CD4-positive, alpha-beta T cell treated with Interleukin-1 beta for 1 hour (primary cell): ENCODE measurements at regions not wholly inside any gene's neighbourhood (a gene's known extent, or its start where the extent isn't known, plus 50 kb on each side); places are given as distances from the start of the nearest gene placed in this dataset.
A peak's percentile ranks its signal among the peaks of the same experiment; 100 is the strongest.

Experiments
- DNase-seq, 2 donors: peaks; one replicate each; pipeline ENCODE4 v3.0.0-alpha.2; 2020 to 2022

DNA sequence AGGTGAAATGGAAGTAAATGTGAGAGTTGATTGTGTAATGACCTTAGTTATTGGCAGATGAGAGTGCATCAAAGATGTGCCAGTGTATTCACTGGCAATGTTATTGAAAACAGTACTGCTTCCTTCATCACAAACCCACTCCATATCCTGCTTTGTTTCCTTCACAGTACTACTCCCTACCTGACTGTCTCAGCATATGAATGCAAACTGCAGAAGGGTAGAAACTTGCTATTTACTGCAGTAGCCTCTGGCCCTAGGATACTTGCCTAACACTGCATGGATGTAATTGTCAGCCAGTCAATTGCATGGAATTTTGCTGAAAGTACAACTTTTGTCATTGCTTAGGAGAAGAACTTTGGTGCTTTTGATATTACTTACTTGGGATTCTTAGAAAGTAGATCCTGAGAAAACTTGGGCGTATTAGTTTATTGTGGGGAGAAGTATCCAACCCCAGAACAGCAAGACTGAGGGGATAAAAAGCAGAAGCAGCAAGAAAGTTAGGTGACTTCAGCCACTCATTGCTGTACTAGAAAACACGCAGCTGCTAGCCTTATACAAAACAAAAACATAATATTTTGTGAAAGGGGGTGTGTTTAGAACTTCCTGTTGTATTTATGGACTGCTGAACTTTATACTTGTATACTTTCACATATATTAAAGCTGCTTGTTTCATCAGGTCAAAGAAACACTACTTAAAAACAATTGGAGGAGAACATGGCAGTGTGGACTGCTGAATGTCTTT lies 219.0 kb downstream of the CCNG2 start:
- DNase-seq = no peak

- DNase-seq = no peak
These were observed 219.9 kb downstream of the CCNG2 start for GRCh38 chr4:77376788-77377460.

DNA sequence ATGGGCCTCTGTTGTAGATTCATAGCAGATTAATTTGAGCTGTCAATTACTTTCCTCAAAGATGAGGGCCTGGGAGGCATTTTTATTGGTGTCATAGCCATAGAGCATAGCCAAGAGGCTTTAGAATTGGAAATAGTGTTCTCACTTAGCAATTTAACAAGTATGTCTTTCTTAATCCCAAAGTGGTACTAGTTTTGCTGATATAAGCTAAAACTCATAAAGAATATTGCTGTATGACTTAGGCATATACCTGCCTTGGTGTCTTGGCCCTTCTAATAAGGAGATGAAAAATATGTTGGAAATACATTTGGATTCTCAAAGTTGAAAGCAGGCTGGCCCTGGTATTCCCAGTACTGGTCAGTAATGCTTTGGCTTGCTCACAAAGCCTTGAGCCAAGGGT lies 221.5 kb upstream of the CXCL13 start:
- no peak for DNase-seq

DNA sequence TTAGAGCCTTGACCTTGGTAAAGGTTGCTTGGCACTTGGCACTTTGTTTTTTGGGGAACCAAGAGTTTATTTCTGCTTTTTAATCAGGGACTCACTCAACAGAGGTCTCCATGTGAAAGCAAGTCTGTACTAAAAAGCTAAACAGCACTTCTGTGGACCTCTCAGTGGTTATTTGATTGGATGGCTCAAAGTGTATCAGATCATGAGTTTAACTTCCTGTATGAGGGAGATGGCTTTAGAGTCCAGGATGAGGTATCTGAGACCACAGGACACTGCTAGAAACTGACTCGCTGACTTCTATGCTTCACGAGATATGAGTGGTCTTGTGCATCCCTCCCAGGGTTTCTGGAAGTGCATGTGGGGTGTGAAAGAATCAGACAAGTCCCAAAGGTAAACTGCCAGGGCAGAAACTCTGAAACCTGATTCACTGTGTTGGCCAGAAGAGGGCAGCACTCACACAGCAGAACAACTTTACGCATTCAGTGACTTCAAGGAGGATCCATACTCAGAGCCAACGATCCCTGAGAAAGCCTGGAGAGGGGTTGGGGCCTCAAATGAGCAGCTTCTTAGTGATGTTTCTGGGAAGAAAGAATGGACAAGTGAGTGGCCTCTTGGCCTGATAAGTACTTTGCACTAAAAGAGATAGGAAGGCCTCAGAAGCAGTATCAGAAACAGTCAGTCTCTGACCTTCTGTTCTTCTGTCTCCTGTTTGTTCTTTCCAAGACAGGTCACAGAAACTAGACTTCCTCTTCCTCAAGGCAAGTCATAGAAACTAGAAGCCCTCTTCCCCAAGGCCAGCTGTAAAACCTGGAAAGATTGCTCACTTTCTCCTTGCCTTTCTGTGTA lies 220.3 kb upstream of the CXCL13 start:
- peak; percentile 33 to 49 for DNase-seq

- DNase-seq = no peak
These were observed 211.6 kb upstream of the CXCL13 start for GRCh38 chr4:77393996-77394395.

DNA sequence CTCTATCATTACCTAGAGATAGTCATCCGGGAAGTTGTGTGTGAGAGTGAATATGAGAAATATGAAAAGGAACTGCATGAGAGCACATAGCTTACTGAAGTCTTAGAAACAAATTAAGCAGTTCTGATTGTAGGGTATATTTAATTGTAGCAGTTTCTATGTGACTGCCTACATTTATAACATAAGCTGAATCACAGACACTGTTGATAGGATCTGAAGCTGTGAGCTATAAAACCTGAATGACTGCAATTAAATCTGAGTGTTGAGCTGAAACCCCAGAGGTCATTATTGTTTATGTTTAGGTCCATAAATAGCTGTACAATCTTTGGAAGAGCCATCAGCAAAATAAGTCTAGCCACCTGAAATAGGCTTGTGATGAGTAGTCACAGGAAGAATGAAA lies 210.1 kb upstream of the CXCL13 start:
- DNase-seq = no peak

DNA sequence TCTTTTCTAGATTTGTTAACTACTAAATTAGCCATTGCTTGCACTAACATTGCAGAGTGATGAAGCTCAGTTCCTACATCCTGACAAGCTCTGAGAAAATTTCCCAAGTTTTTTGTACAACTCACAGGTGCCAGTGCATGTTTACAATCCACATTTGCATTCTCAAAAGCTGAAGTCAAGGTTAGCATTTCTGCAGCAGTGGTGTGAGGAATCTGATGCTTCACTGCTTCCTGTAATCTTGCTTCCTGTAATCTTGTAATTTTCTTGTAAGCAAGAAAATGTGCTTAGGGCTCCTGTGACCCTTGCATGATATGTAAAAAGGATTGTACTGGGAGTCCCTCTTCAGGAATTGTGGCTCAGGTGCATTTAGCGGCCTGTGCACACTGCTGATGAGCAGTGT lies 207.4 kb upstream of the CXCL13 start:
- DNase-seq = no peak

GRCh38 chr4:77399831-77400230 lies 205.8 kb upstream of the CXCL13 start:
- no peak for DNase-seq

GRCh38 chr4:77413766-77414165 lies 191.9 kb upstream of the CXCL13 start:
- DNase-seq = no peak

- no peak for DNase-seq
These were observed 189.9 kb upstream of the CXCL13 start for GRCh38 chr4:77415689-77416088.

- DNase-seq = no peak
These were observed 187.3 kb upstream of the CXCL13 start for GRCh38 chr4:77418333-77418732.

DNA sequence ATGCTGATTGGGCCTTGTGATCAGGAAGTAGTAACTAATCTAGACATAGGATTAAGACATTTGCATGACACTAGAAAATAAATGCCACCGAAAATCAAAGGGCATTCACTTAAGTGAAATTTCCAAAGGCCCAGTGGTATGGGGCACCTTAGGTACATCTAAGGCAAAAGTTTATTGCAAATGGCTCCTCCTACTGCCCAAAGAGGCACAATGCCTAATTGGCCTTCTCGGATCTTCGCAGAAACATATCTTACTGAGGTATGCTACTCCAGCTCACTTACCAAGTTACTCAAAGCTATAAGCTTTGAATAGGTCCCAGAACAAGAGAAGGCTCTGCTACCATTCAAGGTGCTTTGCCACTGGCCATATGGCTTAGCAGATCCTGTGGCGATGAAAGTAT lies 174.8 kb upstream of the CXCL13 start:
- DNase-seq = no peak

- no peak for DNase-seq
These were observed 174.1 kb upstream of the CXCL13 start for GRCh38 chr4:77431546-77431945.

DNA sequence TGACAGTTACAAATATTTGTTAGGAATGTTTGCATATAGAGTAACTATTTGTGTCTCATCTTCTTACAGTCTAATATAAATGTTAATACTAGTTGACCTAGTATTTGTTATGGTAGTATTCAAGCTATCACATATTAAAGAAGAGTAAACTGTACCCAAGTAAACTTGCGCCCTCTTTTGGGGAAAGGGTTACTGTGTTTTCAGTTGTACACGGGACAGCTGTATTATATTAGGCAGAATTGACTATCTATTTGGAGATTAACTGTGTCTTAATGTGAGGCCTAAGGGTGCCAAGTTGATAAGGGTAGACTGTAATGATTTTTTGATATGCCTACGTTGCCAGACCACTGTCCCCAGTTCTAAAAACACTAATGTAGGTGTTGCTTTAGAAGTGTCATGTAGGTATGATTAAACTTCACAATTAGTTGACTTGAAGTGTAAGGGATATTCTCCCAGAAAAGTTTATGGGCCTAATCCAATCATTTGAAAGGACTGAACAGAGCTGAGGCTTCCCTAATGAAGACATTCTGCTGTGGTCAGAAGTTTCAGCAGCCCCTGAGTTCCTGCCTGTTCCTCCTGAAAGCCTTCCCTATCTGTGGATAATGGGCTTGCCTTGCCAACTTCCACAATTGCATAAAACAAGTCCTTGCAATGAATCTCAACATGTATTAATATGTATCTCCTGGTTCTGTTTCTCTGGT lies 172.8 kb upstream of the CXCL13 start:
- no peak for DNase-seq

DNA sequence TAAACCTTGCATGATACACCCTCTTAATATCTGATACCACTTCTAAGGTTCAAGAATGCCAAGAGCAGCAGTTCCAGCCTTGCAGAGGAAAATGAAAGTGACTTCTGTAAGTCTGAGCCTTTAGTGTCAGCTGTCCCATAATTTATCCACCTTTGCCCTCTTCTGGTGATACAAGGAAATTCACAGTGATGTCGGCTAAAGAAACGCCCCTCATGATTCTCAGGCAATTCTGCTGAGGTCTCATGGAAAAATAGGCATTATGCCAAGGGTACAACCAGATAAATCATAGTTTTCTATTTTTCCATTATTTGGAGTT lies 172.2 kb upstream of the CXCL13 start:
- DNase-seq = peak in 1 of 2 donors; percentile 30

GRCh38 chr4:77434299-77435092 lies 171.1 kb upstream of the CXCL13 start:
- no peak for DNase-seq

GRCh38 chr4:77437079-77437478 lies 168.5 kb upstream of the CXCL13 start:
- no peak for DNase-seq

DNA sequence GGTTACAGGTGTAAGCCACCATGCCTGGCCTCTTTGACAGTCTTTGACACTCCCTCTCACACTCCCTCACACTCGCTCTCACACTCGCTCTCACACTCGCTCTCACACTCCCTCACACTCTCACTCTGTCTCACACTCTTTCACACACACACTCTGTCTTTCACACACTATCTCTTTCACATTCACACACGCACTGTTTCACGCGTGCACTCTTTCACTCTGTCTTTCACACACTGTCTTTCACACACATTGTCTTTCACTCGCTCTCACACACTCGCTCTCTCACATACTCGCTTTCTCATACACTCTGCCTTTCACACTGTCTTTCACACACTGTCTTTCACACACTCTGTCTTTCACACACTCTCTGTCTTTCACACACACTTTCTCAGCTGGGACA lies 167.1 kb upstream of the CXCL13 start:
- DNase-seq = no peak

DNA sequence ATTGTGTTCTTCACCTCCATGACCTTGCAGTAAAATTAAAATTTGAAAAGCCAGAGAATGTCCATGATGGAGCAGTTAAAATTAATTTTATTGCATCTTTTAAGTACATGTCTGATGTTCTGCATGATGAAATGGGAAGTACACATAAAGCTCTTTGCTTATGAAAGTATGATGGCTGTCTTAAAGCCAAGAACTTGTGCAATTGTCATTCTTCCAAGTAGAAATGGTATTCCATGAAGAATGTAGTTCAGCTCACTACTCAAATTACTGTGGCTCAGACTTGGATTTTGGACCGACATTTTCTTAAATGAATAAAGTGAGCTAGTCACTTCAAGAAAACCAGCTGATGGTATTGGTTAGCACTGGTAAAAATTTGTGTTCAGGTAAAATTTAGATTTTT lies 161.7 kb upstream of the CXCL13 start:
- DNase-seq = no peak

GRCh38 chr4:77445823-77446222 lies 159.8 kb upstream of the CXCL13 start:
- DNase-seq = no peak

DNA sequence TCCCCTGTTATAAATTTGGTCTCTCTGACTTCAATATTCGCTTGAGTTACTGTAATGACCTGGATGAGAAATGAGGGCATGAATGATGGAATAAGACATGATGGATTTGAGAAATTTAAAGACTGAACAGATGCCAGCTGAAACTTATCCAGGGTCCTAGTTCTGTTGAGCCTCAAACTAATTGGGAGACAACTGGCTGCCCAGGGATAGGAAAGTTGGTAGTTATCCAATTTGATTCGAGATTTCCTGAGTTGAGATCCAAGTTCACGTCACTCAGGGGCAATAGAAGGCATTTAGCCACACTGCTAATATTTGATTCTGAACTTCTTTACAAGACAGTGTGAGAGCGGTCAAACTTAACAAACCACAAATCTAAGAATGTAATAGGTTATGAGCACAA lies 159.0 kb upstream of the CXCL13 start:
- DNase-seq = no peak

DNA sequence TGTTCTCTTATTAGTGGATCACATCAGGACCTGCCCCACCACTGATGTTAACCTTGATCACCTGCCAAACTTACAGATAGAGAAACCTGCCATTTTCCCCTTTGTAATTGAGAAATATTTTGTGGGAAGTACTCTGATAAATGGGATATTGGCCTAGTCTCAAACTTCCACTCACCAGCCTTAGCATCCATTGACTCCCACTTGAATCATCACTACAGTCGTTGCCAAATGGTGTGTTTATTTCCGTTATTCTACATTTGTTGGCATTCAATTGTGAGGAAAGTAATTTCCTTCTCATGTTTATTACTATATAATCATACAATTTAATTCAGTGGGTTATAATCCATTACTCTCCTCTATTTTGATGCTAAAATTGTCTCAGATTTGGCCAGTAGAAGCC lies 156.4 kb upstream of the CXCL13 start:
- no peak for DNase-seq

DNA sequence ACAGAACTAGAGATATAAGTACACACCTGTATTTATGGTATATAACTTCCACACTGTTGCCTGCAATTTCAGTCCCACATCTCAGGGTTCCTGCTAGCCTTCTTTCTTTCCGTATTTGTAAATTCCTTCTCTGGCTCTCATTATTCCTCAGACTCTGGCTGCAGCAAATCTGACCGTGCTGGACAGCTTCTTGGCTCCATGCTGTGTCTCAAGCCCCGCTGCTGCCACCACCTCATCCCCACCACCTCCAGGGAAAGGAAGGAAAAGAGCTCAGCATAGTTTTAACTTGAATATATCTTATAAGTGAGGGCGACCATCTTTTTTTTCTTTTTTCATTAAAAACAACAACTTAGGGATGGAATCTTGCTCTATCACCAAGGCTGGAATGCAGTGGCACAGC lies 155.6 kb upstream of the CXCL13 start:
- DNase-seq = no peak
